NK-92 treated with Interleukin-12 subunit alpha and Interleukin-12 subunit beta, amount 100 ng/mL, for 24 hours (cell line): ENCODE measurements at regions not wholly inside any gene's neighbourhood (a gene's known extent, or its start where the extent isn't known, plus 50 kb on each side); places are given as distances from the start of the nearest gene placed in this dataset.
"Not testable (repeated sequence)": the region's sequence is repeated elsewhere in the genome, so short reads cannot be mapped to it uniquely, and the experiment has no call there.

Source experiments
- DNase-seq: peaks from one replicate; lab custom pipeline; 2025; lab: John Stamatoyannopoulos, UW

GRCh38 chr9:31582561-31582960 is 801.9 kb upstream of the ACO1 start:
- DNase-seq, result no peak

DNA sequence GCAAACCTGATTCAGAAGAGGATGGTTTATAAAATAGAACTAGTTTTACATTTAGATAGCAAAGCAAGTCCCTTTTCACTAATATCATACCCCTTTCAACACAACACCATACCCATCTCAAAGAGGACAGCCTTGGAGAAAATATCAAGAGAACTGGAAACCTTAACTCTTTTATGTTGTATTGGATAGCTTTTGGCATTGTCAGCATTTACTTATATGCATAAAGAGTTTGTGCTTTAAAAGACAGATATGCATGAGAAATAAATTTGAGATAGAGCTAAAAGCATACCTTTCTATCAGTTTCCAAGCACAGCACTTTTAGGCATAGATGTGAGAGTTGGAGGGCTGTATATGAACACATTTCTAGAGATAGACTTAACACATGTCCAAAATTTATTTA is 799.3 kb upstream of the ACO1 start:
- no peak for DNase-seq

- DNase-seq, result no peak
Measured at GRCh38 chr9:31587146-31587545, 797.3 kb upstream of the ACO1 start.

- no peak for DNase-seq
Measured at GRCh38 chr9:31588006-31588405, 796.4 kb upstream of the ACO1 start.

DNA sequence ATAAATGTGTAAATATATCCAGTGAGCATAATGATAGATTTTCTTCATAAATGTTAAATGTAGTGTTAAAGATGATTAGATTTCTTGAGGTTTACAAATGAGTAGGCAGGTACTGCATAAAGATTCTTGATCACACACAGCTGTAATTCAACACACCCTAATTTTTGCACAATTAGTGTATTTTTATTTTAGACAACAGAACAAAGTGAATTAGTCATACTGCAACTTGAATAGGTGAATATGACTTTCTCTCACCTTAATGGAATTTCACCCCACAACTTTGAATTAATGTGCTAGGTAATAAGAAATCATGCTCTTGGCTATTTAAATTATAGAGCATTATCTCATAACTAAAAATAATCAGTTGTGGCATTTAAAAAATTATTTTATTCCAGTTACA is 795.7 kb upstream of the ACO1 start:
- no peak for DNase-seq

- DNase-seq, result no peak
Measured at GRCh38 chr9:31590091-31590490, 794.4 kb upstream of the ACO1 start.

- DNase-seq, result not testable (repeated sequence)
Measured at GRCh38 chr9:31597086-31597485, 787.4 kb upstream of the ACO1 start.

- no peak for DNase-seq
Measured at GRCh38 chr9:31597977-31598376, 786.5 kb upstream of the ACO1 start.

DNA sequence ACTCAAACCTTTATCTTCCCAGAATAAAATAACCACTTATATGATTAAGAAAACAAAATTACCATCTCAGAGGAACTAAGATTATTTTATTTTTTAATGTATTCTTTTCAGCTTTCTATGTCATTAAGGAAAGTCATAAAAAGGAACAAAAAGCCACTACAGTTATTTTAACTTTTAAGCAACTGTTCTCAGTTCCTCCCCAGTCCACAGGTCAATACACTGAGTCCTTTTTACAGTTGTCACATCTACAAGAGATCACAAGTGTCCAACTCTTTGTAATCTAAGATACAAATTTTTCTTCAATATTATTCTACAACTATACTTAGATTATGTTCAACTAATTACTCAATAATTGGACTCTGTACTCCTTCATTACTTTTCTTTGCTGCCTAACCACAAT is 782.8 kb upstream of the ACO1 start:
- no peak for DNase-seq

DNA sequence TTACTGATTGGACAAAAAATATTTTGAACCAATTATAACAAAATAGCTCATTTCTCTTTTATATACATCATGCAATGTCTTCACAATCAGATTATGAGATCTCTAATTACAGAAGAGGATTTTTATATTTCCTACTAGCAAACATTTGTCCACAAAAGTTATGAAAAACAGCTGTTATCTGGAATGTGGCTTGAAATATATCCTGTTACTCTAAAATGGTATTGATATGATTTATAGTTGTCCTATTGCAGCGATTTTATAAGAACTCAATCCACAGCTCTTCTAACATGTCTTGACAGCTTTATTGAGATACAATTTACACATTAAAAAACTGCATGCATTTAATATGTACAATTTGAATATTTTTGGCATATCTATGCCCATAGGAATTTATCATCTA is 779.9 kb upstream of the ACO1 start:
- DNase-seq, result no peak

GRCh38 chr9:31605164-31605563 is 779.3 kb upstream of the ACO1 start:
- no peak for DNase-seq

- DNase-seq, result no peak
Measured at GRCh38 chr9:31606678-31607077, 777.8 kb upstream of the ACO1 start.

DNA sequence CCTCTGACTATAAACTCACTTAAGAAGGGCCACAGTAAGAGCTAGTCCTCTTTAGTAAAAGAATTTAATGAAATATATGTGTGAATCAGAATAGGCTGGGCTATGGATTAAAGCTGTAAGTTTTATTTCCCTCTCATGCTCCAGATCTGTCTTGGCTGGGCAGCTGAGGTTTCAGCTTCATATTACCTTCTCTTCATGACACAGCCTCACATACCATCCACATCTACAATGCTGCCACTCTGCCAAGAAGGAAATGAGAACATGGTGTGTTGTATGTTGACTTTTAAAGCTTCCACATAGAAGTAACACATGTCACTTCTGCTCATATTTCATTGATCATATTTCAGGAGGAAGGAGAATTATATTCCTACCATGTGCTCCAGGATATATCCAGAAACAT is 776.0 kb upstream of the ACO1 start:
- DNase-seq, result no peak

GRCh38 chr9:31608881-31609280 is 775.6 kb upstream of the ACO1 start:
- no peak for DNase-seq

DNA sequence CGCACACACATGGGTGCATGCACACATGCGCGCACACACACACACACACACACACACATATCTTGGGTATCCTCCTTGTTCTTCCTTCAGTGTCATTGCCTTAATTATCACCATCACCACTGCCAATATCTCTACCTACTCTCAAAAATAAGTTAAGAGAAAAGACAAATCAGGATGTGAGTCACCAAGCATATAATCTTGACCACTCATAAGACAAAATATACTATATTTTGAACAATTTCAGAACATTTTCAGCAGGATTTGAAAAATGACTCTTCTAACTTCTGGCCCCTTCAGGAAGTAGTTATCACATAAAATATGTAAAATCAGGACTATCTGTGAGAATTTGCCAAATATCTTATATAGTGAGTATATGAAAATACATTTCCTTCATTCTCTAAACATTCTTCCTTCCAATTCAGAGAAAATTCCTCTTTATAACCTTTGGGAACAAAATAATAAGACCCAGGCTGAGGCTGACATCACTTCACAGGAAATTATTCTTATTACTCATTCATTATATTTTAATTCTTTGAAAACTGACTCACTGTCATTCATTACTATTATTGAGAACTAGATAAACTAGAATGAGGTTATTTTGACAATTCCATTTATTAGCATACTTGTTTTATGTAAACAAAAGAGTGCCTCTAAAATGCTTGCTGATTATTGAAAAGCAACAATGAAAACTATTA is 772.0 kb upstream of the ACO1 start:
- DNase-seq, result no peak

DNA sequence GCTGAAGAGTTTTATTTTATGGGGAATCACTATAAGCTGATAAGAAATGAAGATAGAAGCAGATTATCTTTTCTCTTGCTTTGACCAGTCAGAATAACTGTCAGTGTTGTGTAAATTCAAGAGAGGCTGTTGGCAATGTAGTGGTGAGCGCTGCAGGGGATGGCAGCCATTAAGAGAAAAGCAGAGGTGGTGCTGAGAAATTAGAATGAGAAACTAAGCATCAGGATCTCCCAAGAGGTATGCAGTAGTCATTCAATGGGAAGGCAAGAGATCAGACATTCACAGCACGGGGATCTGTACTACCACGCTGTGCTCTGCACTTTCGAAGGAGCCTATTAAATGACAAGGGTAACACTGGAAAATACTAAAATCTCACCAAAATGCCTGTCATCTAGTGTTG is 768.5 kb upstream of the ACO1 start:
- no peak for DNase-seq

DNA sequence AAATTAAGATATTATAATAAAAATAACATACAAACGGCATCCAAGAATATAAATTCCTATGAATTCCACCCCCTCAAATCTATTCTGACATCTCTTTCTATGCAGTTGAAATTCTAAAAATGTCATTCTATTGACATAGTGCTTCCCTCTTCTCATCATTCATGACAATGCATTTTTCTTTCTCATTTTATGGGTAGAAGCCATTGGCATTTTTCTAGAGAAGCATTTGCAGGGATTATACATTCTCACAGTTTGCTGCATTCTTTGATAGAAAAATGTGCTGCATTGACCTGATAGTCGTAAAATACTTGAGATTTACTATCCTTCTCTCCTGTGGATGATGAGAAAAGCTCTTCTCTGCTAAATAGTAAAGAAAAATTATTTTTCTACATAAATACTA is 760.9 kb upstream of the ACO1 start:
- DNase-seq, result no peak

DNA sequence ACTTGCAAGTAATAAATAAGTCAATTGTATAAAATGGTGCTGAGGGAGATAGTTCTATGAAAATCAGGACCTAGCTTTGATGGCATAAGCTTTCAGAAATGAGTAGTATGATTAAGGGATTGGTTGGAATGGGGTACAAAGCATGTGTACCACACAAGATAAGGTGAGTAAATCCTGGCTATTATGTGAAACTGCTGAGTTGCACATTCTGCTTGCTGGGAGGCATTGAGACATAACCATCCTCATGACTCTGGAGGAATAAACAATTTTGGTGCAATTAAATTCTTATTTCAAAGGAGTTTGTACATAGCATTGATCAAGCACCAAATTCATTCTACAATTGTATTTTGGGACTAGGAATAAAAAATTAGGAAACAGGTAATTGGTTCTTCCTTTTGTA is 755.2 kb upstream of the ACO1 start:
- no peak for DNase-seq

- DNase-seq, result no peak
Measured at GRCh38 chr9:31637265-31637664, 747.2 kb upstream of the ACO1 start.

DNA sequence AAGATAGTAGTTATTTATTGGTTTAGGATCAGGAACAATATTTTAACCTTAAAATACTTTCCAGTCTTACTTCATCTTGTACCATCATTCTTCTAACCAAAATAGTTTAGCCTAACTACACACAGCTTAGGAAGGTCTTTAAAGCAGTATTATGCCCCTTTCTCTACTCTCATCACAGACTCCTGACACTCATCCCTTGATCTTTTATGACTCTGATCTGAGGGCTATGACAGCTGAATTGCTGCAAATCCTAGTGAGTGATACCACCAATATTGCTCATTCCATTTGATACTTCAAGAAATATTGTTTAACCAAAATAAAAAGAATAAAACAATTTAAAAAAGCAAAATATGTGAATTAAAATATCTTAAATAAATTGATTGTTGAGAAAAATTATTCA is 746.6 kb upstream of the ACO1 start:
- no peak for DNase-seq

DNA sequence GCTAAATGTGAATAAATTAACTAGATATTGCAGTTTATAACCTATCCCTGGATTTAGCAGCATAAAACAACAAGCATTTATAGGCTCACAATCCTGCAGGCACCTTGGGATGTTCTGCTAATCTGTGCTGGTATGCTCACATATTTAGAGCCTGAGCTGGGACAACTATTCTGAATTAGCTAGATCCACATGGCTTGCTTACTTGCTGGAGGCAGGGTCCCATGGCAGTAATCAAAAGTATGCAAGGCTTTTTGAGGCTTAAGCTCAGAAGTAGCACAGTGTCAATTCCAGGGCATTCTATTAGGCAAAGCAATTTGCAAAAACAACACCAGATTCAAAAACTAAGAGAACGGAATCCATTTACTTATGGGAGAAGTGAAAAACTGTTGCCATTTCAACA is 745.0 kb upstream of the ACO1 start:
- no peak for DNase-seq

- DNase-seq, result no peak
Measured at GRCh38 chr9:31669311-31669710, 715.1 kb upstream of the ACO1 start.

DNA sequence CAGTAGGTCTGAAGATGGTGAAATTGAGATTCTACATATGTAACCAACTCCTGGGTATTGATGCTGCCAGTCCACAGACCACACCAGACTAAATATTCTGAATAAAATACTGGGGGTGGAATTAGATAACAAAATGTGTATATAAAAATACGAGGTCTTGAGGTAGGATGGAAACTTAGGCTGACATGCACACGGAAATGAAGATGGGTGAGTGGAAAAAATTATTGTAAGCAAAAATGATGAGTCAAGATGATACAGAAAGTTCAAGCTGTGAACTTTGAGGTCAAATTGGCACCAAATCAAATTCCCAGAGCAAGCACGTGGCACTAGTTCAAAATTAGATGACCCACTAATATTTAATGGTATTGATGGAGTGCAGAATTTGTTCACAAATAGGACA is 713.4 kb upstream of the ACO1 start:
- no peak for DNase-seq

DNA sequence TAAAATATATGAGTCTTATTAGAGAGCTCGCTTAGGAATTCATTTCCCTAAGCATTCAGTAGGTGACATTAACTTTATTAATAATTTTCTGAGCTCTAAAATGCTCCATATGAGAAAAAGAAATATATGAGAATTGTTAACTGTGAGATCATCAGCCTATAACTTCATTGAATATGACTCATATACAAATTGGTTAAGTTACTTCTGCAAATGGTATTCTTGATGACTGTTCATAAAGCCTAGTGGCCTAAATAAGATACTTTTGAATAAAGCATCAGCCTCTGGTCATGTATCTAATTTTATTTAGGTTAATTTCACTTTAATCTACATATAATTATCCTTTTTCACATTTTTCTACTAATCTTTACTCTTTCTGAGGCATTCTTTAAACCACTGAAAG is 710.2 kb upstream of the ACO1 start:
- DNase-seq, result no peak

GRCh38 chr9:31677415-31677814 is 707.0 kb upstream of the ACO1 start:
- no peak for DNase-seq
